ENCODE measurements at regions not wholly inside any gene's neighbourhood (a gene's known extent, or its start where the extent isn't known, plus 50 kb on each side); places are given as distances from the start of the nearest gene placed in this dataset.

GRCh38 chr11:122604621-122605020 is 50.9 kb upstream of the UBASH3B start:
- DNase-seq (ENCODE audit: low read depth) = no peak
- Histone ChIP-seq H3K36me3 (ENCODE audit: control insufficient read depth, insufficient read depth, low read length, severe bottlenecking) (no peaks in the 10 kb centered on the region), H3K4me1 (ENCODE audit: control insufficient read depth, insufficient read depth, low read length) (peaks cover 29% of the 10 kb centered on the region), H3K9ac (ENCODE audit: low read length) (no peak overlapping the region), H3K9me3 (ENCODE audit: control insufficient read depth, low read length) (no peaks in the 10 kb centered on the region), H3K27me3 (replicated peaks; ENCODE audit: control insufficient read depth, insufficient read depth, low read length) (no peaks in the 10 kb centered on the region), H3K4me3 (ENCODE audit: low read length) (no peak overlapping the region)

- Histone ChIP-seq H3K4me3 (ENCODE audit: low read length) (peak overlapping the region; percentile 10), H3K9ac (ENCODE audit: low read length) (peak overlapping the region; percentile 3), H3K27me3 (replicated peaks; ENCODE audit: control insufficient read depth, insufficient read depth, low read length) (no peaks in the 10 kb centered on the region), H3K36me3 (ENCODE audit: control insufficient read depth, insufficient read depth, low read length, severe bottlenecking) (no peaks in the 10 kb centered on the region), H3K4me1 (ENCODE audit: control insufficient read depth, insufficient read depth, low read length) (peaks cover 37% of the 10 kb centered on the region), H3K9me3 (ENCODE audit: control insufficient read depth, low read length) (no peaks in the 10 kb centered on the region)
- peak; percentile 87 for DNase-seq (ENCODE audit: low read depth)
Measured at GRCh38 chr11:122601141-122602125, 54.1 kb upstream of the UBASH3B start.

- Histone ChIP-seq H3K4me1 (ENCODE audit: control insufficient read depth, insufficient read depth, low read length) (peaks cover 31% of the 10 kb centered on the region), H3K27me3 (replicated peaks; ENCODE audit: control insufficient read depth, insufficient read depth, low read length) (no peaks in the 10 kb centered on the region), H3K36me3 (ENCODE audit: control insufficient read depth, insufficient read depth, low read length, severe bottlenecking) (no peaks in the 10 kb centered on the region), H3K9ac (ENCODE audit: low read length) (no peak overlapping the region), H3K9me3 (ENCODE audit: control insufficient read depth, low read length) (no peaks in the 10 kb centered on the region), H3K4me3 (ENCODE audit: low read length) (no peak overlapping the region)
- no peak for DNase-seq (ENCODE audit: low read depth)
Measured at GRCh38 chr11:122600290-122600689, 55.2 kb upstream of the UBASH3B start.

GRCh38 chr11:122599434-122599833 is 56.1 kb upstream of the UBASH3B start:
- no peak for DNase-seq (ENCODE audit: low read depth)
- Histone ChIP-seq H3K9me3 (ENCODE audit: control insufficient read depth, low read length) (no peaks in the 10 kb centered on the region), H3K36me3 (ENCODE audit: control insufficient read depth, insufficient read depth, low read length, severe bottlenecking) (no peaks in the 10 kb centered on the region), H3K4me1 (ENCODE audit: control insufficient read depth, insufficient read depth, low read length) (peaks cover 29% of the 10 kb centered on the region), H3K27me3 (replicated peaks; ENCODE audit: control insufficient read depth, insufficient read depth, low read length) (no peaks in the 10 kb centered on the region), H3K4me3 (ENCODE audit: low read length) (no peak overlapping the region), H3K9ac (ENCODE audit: low read length) (no peak overlapping the region)

GRCh38 chr11:122598971-122599370 is 56.6 kb upstream of the UBASH3B start:
- Histone ChIP-seq H3K36me3 (ENCODE audit: control insufficient read depth, insufficient read depth, low read length, severe bottlenecking) (no peaks in the 10 kb centered on the region), H3K27me3 (replicated peaks; ENCODE audit: control insufficient read depth, insufficient read depth, low read length) (no peaks in the 10 kb centered on the region), H3K4me3 (ENCODE audit: low read length) (no peak overlapping the region), H3K9ac (ENCODE audit: low read length) (no peak overlapping the region), H3K4me1 (ENCODE audit: control insufficient read depth, insufficient read depth, low read length) (peaks cover 29% of the 10 kb centered on the region), H3K9me3 (ENCODE audit: control insufficient read depth, low read length) (no peaks in the 10 kb centered on the region)
- no peak for DNase-seq (ENCODE audit: low read depth)

- H3K9ac ChIP-seq (ENCODE audit: low read length) = no peak overlapping the region
- H3K9me3 ChIP-seq (ENCODE audit: control insufficient read depth, low read length) = no peaks in the 10 kb centered on the region
- no peak for DNase-seq (ENCODE audit: low read depth)
- peaks cover 40% of the 10 kb centered on the region for H3K4me1 ChIP-seq (ENCODE audit: control insufficient read depth, insufficient read depth, low read length)
- H3K4me3 ChIP-seq (ENCODE audit: low read length) = no peak overlapping the region
- H3K36me3 ChIP-seq (ENCODE audit: control insufficient read depth, insufficient read depth, low read length, severe bottlenecking) = no peaks in the 10 kb centered on the region
- no peaks in the 10 kb centered on the region for H3K27me3 ChIP-seq (replicated peaks; ENCODE audit: control insufficient read depth, insufficient read depth, low read length)
Measured at GRCh38 chr11:122597511-122597910, 58.0 kb upstream of the UBASH3B start.

- Histone ChIP-seq H3K9me3 (ENCODE audit: control insufficient read depth, low read length) (no peaks in the 10 kb centered on the region), H3K36me3 (ENCODE audit: control insufficient read depth, insufficient read depth, low read length, severe bottlenecking) (no peaks in the 10 kb centered on the region), H3K4me3 (ENCODE audit: low read length) (no peak overlapping the region), H3K4me1 (ENCODE audit: control insufficient read depth, insufficient read depth, low read length) (peaks cover 19% of the 10 kb centered on the region), H3K27me3 (replicated peaks; ENCODE audit: control insufficient read depth, insufficient read depth, low read length) (no peaks in the 10 kb centered on the region), H3K9ac (ENCODE audit: low read length) (no peak overlapping the region)
- no peak for DNase-seq (ENCODE audit: low read depth)
Measured at GRCh38 chr11:122594986-122595645, 60.4 kb upstream of the UBASH3B start.

GRCh38 chr11:122593473-122594420 is 61.8 kb upstream of the UBASH3B start:
- no peaks in the 10 kb centered on the region for H3K36me3 ChIP-seq (ENCODE audit: control insufficient read depth, insufficient read depth, low read length, severe bottlenecking)
- H3K27me3 ChIP-seq (replicated peaks; ENCODE audit: control insufficient read depth, insufficient read depth, low read length) = peaks cover 3% of the 10 kb centered on the region
- no peak overlapping the region for H3K4me3 ChIP-seq (ENCODE audit: low read length)
- no peak for DNase-seq (ENCODE audit: low read depth)
- no peaks in the 10 kb centered on the region for H3K9me3 ChIP-seq (ENCODE audit: control insufficient read depth, low read length)
- H3K4me1 ChIP-seq (ENCODE audit: control insufficient read depth, insufficient read depth, low read length) = peaks cover 13% of the 10 kb centered on the region
- no peak overlapping the region for H3K9ac ChIP-seq (ENCODE audit: low read length)

- DNase-seq (ENCODE audit: low read depth) = no peak
Measured at GRCh38 chr11:122592641-122593040, 62.9 kb upstream of the UBASH3B start.

GRCh38 chr11:122584670-122585069 is 70.9 kb upstream of the UBASH3B start:
- Histone ChIP-seq H3K9ac (ENCODE audit: low read length) (no peak overlapping the region), H3K27me3 (replicated peaks; ENCODE audit: control insufficient read depth, insufficient read depth, low read length) (peaks cover 3% of the 10 kb centered on the region), H3K4me1 (ENCODE audit: control insufficient read depth, insufficient read depth, low read length) (peaks cover 4% of the 10 kb centered on the region), H3K4me3 (ENCODE audit: low read length) (no peak overlapping the region), H3K36me3 (ENCODE audit: control insufficient read depth, insufficient read depth, low read length, severe bottlenecking) (no peaks in the 10 kb centered on the region), H3K9me3 (ENCODE audit: control insufficient read depth, low read length) (no peaks in the 10 kb centered on the region)
- no peak for DNase-seq (ENCODE audit: low read depth)

More at GRCh38 chr11:122592641-122593040, 62.9 kb upstream of the UBASH3B start:
- no peak overlapping the region for H3K9ac ChIP-seq (ENCODE audit: low read length)
- H3K4me1 ChIP-seq (ENCODE audit: control insufficient read depth, insufficient read depth, low read length) = peaks cover 12% of the 10 kb centered on the region
- H3K9me3 ChIP-seq (ENCODE audit: control insufficient read depth, low read length) = no peaks in the 10 kb centered on the region
- no peak overlapping the region for H3K4me3 ChIP-seq (ENCODE audit: low read length)
- peaks cover 3% of the 10 kb centered on the region for H3K27me3 ChIP-seq (replicated peaks; ENCODE audit: control insufficient read depth, insufficient read depth, low read length)
- H3K36me3 ChIP-seq (ENCODE audit: control insufficient read depth, insufficient read depth, low read length, severe bottlenecking) = no peaks in the 10 kb centered on the region

Measured in adipocyte (in vitro differentiated cells).